ENCODE measurements at regions not wholly inside any gene's neighbourhood (a gene's known extent, or its start where the extent isn't known, plus 50 kb on each side); places are given as distances from the start of the nearest gene placed in this dataset.

GRCh38 chr7:112880818-112881418, 90.7 kb upstream of the TMEM168 start:
- TF ChIP-seq CTCF (IDR thresholded peaks at IDR 0.05), result no peak
- TF ChIP-seq ZFX (IDR thresholded peaks at IDR 0.05; ENCODE audit: borderline replicate concordance), result no peak

All from 22Rv1 (cell line).